NCI-H1436 (cell line): ENCODE measurements at regions not wholly inside any gene's neighbourhood (a gene's known extent, or its start where the extent isn't known, plus 50 kb on each side); places are given as distances from the start of the nearest gene placed in this dataset.

ENCODE experiments used
- DNase-seq: peaks from one replicate; lab custom pipeline; 2025; lab: John Stamatoyannopoulos, UW

DNA sequence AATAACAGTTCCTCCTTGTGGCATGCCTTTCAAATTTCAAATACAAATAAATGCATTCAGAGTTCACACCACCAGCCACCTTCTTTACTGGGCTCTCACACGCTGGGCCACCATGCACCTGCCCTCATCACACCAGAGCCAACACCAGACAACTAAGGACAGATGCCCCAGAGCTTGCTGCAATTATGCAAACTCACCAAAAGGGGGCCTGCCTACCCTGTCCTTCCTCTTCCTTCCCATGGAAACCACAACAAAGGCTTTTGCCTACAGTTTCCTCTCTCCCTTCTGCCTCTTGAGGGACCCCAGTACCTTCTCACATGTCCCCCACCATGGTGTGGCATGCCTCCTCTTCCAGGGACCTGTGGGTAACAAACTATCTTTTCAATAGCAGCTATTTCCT is 1333.9 kb upstream of the TENM3 start:
- no peak for DNase-seq

DNA sequence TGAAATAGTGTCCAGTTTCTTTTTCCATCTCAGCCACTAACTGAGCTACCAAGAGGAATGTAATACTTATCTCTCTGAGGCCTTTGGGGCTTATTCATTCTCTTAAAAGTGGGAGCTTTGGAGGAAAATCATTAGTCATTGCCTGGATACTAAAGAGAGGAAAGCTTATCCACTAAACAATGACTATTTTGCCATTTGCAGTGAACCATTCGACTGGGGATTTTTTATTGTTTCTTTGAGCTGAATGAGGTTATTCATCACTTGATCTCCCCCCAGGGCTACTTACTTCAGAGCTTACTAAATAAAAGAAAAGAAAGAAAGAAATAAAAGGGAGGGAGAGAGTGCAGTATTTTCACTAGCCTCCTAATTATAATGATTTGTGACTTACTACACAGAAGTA is 1329.5 kb upstream of the TENM3 start:
- DNase-seq: no peak

DNA sequence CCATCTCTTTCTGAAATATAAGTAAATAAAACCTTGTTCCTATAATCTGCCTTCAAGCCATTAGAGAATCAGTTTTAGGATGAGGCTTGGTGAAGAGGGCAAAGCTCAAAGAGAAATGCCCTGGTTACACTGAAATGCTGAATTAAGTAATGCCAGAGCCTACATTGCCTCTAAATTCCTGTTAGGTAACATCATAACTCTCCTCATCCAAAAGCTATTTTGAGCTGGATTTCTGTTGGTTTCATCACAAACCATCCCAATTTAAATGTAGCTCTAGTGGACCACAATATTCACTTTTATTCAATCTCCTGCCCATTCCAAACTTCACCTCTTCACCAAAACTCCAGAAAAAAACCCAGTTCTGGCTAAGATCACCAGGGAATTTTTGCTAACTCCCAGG is 1319.7 kb upstream of the TENM3 start:
- no peak for DNase-seq

GRCh38 chr4:180925805-180926204 is 1317.4 kb upstream of the TENM3 start:
- no peak for DNase-seq

- no peak for DNase-seq
These were observed 1316.9 kb upstream of the TENM3 start for GRCh38 chr4:180926277-180926676.

DNA sequence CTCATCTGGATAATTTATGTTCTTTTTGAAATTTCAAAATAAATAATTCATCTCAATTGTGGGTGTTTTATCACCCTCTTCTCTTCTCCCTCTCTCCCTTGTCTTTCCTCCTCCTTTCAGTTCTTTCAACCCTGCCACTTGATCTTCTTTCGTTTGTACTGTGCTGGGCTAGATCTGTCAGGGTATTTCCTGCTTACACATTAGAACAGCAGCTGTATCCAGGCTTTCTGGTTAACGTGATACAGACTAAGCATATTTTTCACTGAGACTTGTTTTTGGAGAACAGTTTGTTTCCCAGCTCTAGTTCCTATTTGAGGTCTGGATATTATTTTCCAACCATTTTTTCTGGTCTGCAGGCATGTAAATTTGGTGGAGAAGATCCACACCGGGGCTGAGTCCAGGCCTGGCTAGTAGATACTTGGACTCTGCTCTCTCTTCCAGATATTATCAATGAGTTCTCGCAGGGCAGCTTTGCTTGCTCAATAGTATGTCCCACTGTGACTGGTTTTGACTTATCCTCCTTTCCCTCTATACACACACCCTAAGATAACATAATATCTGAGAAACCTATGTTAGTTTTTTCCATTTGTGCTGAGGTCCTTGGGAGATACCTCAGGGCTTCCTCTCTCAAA is 1310.7 kb upstream of the TENM3 start:
- no peak for DNase-seq

- DNase-seq: no peak
These were observed 1306.1 kb upstream of the TENM3 start for GRCh38 chr4:180937083-180937482.

GRCh38 chr4:180940680-180941079 is 1302.5 kb upstream of the TENM3 start:
- no peak for DNase-seq

DNA sequence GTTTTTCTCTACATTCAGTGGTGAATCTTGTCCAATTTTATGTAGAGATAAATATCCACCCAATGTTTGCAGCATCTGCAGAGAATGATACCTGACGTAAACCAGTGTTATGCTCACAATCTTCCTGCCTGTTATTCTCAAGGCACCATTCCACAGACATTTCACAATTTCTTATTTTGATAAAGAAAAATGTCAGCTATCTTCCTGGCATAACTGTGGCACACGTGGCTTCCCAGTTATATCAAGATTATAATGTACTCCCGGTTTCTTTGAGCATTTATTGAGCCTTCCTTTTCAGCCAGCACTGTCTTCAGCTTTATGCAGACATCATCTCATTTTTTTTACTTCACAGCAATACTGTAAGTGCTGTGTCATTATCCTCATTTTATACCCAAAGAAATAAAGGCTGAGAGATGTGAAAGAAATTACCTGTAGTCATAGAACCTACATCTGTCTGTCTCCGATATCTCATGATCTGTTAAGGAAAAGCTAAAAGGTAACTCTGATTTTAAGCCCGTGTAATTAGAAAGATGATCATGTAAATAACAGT is 1300.8 kb upstream of the TENM3 start:
- no peak for DNase-seq

DNA sequence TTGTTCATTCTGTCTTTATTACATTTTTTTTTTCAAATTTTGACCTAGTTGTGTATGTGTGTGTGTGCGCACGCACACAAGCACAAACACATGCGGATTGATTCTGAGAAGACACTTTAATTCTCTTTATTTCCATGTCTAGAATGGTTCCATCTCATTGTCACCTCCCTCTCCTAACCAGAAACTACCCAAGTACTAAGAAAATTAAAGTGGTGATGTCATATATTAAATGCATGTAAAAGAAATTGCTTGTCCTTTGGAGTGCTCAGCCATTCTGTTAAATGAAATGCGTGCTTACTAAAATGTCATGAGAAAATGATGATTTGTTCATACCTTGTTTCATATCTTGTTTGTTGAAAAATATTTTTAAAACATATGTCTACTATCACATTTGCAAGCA is 1297.0 kb upstream of the TENM3 start:
- no peak for DNase-seq

DNA sequence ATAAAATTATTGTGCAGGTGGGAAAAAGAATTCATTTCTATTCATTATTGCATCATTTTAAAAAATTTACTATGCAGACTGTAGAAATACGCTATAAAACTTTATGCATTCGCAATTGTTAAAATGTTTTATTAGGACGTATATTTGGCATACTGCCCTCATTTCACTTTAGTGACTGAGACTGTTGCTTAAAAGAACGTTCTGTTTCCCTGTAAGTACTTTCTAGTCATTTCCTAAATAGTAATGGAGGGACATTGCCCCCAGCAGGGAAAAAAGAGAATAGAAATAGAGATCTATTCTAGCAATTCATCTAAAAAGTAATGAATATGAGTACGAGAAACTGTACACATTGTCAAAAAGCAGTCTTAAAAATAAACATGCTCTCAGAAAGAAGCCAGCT is 1295.8 kb upstream of the TENM3 start:
- DNase-seq: no peak

DNA sequence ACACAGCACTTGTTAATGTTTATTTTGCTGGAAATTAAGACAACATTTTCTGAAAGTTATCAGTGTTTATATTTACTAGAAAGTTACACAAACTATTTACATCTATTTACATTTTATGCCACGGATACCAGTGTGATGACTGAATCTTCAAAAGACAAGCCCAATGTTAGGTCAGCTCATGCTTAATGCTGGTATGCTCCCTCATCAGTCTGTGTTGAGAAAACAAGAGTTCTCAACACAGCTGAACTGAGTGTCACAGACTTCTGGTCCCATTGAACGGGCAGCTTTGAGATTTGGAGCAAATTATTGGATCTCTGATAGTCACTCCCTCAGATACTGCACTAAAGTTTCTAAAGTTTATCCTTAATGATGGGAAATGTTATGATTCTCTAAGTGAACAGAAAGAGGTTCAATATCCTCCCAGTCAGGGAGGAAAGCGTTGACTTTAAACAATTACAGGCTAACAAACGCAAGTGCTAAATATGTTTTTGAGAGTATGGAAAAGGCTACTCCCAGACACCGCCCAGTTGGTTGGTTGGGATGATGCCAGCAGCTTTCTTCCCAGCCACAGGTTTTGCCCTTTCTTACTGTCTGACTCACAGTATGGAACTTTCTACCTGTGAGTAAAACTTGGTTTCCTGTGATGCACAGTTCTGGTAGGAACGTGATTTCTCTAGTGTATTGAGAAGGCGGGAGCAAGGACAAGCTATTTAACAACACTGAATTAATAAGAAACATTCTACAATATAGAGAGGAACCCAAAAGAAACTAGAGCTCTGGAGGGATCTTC is 1293.6 kb upstream of the TENM3 start:
- DNase-seq: no peak

- no peak for DNase-seq
These were observed 1292.8 kb upstream of the TENM3 start for GRCh38 chr4:180950377-180950776.

- DNase-seq: no peak
These were observed 1291.9 kb upstream of the TENM3 start for GRCh38 chr4:180951312-180951711.

DNA sequence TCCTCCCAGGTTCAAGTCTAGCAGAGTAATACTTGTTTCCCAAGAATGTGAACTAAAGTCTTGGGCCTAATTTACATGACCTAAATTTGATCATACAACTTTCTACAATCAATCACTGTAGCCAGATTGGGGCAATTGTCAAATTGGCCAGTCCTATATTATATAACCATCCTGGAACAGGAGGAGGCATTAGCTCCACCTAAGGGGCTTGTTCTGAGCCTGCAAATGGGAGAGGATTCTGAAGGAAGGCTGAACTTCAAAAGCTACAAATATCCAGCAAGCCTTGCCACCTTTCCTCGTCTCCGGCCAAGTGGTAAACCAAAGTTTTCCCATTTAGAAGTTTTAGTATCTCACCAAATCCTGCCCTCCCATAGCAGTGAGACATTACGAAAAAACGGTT is 1289.6 kb upstream of the TENM3 start:
- DNase-seq: no peak

DNA sequence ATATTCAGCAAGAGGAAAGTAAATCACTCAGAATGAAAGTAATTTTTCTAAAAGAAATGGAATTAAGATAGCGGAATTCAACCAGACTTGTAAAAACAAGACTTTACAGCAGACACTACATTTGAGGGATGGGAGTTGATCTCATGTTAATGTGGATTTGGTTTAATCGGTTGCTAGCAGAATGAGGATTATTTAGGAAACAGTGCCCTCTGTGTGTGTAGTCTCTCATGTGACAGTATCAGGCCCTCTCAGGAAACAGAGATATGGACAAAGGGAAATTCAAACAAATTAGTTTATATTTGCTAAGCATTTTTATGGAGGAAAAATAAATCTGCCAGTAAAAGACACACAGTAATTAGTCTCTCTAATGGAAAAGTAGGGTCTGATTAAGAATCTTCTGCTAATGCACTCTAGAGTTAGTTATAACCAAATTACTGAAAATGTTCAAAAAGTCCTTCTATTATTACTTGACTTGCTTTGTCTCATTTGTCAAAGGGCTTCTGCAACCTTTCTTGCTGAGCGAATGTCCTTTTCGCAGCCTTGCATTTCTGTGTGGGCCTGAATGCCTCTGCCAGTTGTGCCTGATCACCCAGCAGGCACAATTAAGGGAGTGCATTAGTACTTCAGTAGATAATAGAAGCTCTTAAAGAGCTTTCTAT is 1282.3 kb upstream of the TENM3 start:
- no peak for DNase-seq

- DNase-seq: no peak
These were observed 1280.9 kb upstream of the TENM3 start for GRCh38 chr4:180962268-180962667.

DNA sequence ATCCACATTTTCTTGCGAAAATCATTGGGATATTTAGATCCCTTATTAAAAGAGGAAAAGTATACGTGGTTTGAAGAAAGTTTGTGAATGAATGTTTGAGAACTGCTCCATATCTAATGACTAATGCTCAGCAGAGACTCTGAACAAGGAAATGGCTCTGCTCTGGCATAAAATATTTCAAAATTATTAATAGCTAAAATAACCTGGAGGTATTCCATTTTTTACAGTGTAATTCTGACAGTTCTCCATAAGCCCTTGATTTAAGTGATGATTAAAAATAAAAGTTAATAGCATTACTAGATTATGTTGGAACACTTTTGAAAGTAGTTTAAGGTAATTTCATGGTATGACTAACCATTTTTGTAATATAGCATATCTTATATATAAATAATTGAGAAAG is 1276.9 kb upstream of the TENM3 start:
- DNase-seq: no peak

GRCh38 chr4:180967936-180968335 is 1275.3 kb upstream of the TENM3 start:
- DNase-seq: no peak

- DNase-seq: no peak
These were observed 1269.3 kb upstream of the TENM3 start for GRCh38 chr4:180973894-180974293.

- DNase-seq: no peak
These were observed 1252.3 kb upstream of the TENM3 start for GRCh38 chr4:180990931-180991330.

DNA sequence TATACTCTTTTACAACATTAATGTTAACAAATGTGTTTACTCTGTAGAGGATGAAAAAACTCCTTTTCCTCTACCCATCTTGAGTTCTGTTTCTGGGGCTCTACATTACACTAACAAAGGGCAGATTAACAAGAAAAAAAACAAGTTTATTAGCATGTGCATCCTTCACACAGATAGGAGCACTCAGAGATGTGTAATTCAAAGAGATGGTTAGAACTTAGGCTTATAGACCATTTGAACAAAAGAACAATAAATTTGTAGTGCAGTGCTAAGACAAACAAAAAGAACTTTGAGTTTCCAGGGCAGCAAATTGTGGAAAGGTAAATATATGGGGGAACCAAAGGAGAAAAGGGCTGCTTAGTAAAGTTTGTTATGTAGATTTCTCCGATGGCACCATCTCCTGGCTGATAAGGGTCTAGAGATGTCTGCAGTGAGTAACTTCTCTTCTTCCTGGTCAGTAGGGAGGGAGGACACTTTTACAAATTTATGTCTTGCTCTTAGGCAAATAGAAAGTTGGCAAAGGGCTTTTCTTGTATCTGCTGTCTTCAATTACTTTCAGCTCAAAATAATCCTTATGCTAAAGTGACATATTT is 1249.9 kb upstream of the TENM3 start:
- DNase-seq: no peak

DNA sequence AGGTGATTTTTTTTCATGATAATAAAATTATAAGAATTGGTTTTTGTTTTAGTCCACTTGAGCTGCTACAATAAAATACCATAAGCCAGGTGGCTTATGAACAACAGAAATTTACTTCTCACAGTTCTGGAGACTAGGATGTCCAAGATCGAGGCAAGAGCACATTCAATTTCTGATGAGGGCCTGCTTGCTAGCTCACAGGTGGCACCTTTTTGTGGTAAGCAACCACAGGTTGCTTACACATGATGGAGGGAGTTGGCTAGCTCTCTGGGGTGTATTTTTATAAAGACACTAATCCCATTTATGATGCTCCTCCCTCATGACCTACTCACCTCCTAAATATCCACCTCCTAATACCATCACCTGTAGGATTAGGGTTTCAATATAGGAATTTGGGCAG is 1248.5 kb upstream of the TENM3 start:
- DNase-seq: no peak
